GM18507 (cell line): ENCODE measurements at regions not wholly inside any gene's neighbourhood (a gene's known extent, or its start where the extent isn't known, plus 50 kb on each side); places are given as distances from the start of the nearest gene placed in this dataset.
"Not testable (repeated sequence)": the region's sequence is repeated elsewhere in the genome, so short reads cannot be mapped to it uniquely, and the experiment has no call there.

Source experiments
- DNase-seq: peaks from one replicate; pipeline ENCODE4 v3.0.0; 2011; ENCODE audit warnings: low read depth; ENCODE audit not compliant: insufficient read length; ENCODE audit errors: extremely low spot score
- FAIRE-seq: peaks from 2 replicates; lab custom pipeline; 2011; peaks lifted over from hg19 to GRCh38; lab: Jason Lieb, UNC

DNA sequence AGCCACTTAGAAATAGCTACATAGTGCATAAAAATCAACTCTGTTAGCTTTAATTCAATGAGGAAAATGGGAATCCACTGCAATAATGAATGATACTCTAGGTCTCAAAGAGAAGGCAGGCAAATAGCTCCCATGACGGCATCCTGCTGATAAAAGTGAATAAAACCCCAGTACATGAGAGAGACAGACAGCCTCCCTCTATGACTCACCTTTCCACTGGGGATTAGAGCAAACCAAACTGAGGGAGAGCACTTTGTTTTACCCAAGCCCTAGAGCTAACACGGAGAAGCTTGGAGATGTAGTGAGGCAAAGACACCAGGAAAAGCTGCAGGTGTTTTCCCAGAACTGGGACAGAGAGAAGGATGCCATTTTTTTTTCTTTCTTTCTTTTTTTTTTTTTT, 621.9 kb downstream of the LRRIQ3 start:
- FAIRE-seq: no peak

DNA sequence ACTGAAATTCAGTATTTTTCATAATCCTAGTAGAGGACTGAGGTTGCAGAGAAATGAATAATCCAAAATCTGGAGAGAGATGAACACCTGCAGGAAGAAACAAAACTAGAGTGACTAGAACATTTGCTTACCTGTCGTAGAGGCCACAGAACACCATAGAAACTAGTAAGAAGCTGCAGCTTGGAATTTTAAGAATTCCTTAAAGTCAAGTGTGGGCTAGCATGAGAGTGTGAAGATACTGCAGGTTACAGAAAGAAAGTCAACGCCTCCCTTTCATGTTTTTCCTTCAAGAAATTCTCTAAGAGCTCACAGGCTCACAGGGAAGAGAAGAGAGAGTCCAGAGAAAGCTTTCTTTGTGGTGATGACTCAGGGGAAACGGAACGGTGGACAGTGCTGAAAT, 633.7 kb downstream of the LRRIQ3 start:
- no peak for FAIRE-seq
- DNase-seq: no peak

More for the DNA sequence above, 621.9 kb downstream of the LRRIQ3 start:
- DNase-seq: no peak

DNA sequence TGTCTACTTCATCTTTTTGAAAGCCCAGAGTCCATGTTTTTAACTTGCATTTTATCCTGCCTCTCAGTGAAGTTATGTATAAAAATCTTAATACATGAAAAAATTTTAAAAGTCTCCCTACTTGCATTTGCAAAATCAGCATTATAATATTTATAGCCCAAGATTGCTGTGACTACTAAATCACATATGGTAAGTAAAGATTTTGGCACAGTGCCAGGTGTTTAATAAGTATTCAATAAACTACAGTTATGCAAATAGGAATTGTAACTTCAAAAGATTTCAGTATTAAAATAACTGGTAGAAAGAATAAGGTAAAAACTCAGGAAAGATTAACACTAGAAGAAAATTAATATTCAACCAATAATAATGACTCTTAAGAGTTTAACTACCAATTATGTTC, 641.7 kb downstream of the LRRIQ3 start:
- DNase-seq (no peak), FAIRE-seq (no peak)

DNA sequence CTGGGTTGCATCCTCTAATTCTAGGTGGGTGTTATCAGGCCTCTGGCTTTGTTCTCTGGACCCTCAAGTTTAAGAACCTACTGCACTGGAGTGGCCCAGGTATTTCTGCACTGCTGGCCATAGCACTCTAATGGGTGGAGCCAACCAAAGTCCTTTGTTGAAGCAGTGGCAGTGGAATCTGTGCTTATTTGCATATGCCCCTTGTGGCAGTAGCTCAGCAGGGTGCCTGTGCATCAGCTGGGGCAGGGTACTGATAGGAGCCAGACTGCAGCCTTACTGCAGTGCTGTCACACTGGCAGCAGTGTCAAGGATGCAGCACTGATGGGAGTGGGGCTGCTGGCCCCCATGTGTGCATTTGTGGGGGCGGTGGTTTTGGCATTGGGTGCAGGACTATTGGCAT, 660.6 kb downstream of the LRRIQ3 start:
- no peak for FAIRE-seq
- no peak for DNase-seq

DNA sequence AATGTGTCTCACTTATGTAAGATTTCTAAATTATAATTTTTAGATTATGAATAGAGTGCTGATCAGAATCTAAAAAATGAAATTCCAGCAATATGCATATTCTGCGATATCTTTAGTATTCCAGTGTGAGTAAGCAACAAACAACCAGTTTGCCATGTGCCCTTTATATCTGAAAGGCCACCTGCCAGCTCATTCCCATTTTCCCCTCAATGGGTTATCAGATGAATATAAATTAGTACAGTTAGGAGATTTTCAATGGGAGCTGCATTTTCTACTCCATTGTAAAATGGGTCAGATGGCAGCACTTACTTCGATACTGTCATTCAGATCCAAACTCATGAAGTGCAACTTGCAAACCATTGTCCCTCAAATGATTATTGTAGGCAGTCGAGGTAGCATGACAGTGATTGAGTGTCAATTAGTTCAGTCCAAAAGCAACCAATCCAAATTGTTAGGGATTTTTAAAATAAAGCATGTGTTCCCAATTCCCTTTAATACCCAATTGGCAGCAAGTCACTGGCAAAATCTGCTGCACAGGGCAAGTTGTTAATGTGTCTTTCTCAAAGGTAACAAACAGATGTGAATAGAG, 680.3 kb downstream of the LRRIQ3 start:
- DNase-seq (no peak), FAIRE-seq (no peak)

DNA sequence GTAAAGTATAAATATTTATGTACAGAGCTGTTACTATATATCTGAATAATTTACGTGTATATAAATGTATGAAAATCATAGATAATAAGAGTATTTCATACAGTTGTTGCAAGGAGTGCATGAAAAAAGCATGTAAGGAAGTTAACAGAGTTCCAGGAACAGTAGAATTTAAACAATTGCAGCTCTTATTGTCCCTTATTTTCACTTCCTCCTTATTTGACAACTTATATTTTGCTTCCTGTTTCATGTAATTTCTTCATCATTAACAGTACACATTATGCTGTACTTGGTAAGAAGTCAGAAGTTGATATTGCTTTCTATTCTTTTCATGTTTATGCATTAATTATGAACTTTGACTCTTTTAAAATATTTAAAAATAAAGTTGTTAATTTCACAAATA, 681.5 kb downstream of the LRRIQ3 start:
- DNase-seq: no peak
- FAIRE-seq: no peak

DNA sequence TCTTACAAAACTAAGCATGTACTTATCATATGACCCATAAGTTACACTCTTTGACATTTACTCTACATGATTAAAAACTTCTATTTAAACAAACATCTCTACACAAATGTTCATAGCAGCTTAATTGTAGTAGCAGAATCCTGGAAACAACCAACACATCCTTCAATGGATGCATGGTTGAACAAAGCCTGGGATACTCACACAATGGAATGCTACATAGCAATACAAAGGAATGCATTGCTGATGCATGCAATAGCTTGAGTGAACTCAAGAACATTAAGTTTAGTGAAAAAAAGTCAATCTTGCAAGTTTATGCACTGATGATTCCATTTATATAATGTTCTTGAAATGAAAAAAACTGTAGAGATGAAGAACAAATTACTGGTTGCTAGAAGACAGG, 686.9 kb downstream of the LRRIQ3 start:
- DNase-seq: no peak
- FAIRE-seq: no peak

DNA sequence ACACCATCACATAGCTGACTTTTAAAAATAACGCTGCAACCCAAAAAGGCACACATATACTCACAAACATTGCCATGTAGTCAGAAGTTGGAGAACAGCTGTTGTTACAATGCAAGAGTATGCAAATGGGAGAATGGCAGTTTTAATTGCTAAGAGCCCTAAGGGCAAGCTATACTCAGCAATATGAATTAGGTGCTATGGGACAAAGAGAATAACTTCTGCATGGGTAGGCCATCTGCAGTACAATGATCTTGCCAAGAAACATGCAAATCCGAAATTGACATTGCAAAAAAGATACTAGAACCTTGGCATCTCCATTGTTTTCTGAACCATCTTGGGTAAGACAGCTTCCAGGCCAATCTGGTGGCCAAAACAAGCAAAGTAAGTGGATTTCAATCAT, 697.8 kb downstream of the LRRIQ3 start:
- FAIRE-seq: no peak

DNA sequence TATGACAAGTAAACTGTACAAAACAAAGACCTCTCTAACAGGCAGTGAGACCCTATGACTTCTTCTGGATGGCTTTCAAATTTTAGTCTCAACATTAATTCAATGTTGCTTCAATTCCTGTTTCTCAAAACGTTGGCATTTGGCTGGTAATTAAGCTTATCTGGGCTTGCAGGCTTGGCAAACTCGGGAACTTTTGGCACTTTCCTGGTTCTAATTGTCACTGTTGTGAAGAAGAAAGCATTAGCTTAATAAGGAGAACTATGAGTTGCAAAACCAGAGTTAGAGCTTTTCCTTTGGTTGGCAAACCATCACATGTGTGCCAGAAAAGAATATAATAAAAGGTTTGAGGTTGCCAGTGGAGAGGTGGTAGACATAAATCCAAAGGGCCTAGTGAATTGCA, 698.3 kb downstream of the LRRIQ3 start:
- DNase-seq (no peak), FAIRE-seq (no peak)

More for the DNA sequence above, 697.8 kb downstream of the LRRIQ3 start:
- no peak for DNase-seq

DNA sequence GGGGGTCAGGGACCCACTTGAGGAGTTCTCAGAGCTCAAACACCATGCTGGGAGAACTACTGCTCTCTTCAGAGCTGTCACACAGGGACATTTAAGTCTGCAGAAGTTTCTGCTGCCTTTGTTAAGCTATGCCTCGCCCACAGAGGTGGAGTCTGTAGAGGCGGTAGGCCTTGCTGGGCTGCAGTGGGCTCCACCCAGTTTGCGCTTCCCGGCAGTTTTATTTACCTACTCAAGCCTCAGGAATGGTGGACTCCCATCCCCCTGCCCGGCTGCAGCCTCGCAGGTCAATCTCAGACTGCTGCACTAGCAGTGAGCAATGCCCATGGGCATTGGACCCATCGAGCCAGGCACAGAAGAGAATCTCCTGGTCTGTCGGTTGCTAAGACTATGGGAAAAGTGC, 706.4 kb downstream of the LRRIQ3 start:
- FAIRE-seq (no peak), DNase-seq (no peak)

DNA sequence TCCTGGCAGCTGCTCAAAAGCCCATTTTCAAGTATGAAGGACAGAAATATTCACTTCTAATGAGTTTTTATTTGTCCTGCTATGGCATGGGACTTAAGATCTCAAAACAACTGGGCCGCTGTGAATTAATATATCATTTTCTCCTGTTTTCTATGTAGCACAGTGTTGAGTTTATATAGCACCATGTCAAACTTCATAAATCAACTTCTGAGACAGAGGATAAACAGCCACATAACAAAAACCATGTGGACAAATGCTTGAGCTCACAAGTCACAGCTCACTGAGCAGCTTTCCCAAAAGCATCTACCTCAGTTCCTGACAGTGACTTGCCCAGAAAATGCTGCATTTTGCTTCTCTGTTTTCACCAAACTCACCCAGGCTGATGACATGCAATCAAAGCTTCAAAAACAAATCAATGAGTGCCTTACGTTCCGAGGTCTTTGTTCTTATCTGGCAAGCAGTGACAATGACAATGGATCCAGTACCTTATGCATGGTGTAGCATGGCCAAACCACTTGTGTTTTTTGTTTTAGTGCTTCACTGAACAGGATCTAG, 722.6 kb downstream of the LRRIQ3 start:
- FAIRE-seq: no peak
- no peak for DNase-seq

DNA sequence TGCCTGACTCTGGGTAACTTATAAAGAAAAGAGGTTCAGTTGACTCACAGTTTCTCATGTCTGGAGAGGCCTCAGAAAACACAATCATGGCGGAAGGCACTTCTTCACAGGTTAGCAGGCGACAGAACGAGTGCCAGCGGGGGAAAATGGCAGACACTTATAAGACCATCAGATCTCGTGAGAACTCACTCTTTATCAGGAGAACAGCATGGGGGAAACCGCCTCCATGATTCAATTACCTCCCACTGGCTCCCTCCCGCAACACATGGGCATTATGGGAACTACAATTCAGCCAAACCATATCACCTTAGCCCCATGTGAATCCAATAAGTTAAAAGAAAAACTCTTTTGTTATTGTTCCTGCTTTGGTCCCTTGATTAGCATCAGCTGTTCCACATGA, 725.2 kb downstream of the LRRIQ3 start:
- no peak for FAIRE-seq
- no peak for DNase-seq

DNA sequence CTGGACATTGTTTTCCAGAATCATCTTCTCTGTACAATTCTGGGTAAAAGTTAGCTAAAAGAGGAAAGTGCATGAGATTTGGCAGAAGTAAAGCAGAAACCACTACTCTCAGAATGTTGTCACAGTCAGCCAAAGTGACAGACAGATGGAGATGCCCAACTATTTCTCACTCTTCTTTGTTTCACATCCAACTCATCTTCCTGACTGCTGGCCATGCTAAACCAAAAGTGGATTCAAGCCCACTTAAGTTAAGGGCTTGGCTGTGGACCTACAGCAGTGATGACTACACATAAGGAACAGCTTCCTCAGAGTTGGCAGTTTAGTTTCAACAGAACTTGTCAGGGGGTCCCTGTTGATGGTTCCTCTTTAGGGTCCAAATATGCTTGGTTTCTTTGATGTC, 730.2 kb downstream of the LRRIQ3 start:
- DNase-seq (no peak), FAIRE-seq (no peak)

DNA sequence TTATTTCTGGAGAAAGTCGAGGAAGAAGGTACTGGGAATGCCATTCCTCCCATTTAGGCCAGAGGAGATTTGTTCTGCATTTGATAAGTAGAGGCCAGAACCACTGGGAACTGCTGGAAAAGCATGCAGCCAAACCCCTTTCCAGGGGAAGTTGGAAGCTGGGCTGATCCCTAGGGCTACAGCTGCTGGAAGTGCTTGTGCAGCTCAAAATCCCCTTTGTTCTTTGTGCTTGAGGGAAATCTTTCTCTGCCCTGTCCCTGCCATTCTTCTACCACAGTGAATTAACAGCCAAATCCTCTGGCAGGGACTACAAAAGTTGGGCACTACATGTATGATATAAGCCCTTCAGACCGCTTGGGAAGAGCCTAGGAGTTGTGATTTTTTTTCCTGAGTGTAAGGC, 734.1 kb downstream of the LRRIQ3 start:
- DNase-seq (no peak), FAIRE-seq (no peak)

DNA sequence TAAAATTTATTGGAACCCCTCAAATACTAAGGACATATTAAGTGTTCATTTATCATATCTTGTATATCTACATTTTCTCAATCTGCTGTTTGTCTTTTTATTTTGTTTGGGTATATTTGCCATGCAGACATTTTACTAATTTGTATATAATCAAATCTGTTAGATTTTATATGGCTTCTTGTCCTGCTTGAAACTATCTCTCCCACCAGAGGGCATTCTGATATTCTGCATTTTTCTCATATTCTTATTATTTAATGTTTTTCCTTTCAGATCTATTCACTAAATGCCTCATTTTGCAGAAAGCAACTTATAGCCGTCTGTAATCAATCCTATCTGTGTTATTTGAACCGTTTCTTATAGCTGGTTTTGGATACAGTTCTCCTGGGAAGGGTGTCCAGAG, 745.5 kb downstream of the LRRIQ3 start:
- FAIRE-seq (no peak), DNase-seq (no peak)

DNA sequence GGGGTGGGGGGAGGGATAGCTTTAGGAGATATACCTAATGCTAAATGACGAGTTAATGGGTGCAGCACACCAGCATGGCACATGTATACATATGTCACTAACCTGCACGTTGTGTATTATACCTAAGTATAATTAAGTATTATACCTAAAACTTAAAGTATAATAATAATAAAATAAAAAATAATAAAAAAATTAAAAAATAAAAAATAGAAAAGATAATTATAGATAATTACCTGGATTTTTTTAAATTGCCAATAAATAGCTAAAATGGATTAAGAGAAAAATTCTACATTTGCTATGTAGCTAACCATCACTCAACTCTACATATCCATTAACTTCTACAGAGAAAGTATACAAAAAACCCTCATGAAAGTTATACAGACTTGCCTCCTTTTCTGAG, 747.3 kb downstream of the LRRIQ3 start:
- not testable (repeated sequence) for FAIRE-seq, DNase-seq

DNA sequence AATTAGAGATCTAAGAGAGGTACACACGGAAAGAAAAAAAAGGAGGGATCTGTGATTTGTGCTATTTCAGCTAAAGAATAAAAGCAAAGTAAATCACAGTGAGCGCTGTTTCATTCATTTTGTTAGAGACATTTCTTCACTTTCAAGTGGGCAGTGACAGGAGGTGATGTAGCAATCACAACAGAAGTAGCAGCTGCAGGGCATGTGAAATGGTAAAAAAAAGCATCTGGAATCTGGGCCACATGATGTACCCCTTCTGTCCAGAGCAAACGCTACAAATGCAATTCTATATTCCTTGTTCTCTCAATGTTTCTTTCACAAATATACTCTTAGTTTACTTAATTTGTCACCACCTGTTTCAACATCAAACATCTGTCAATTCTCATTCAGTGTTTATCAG, 786.5 kb downstream of the LRRIQ3 start:
- DNase-seq (no peak), FAIRE-seq (no peak)

DNA sequence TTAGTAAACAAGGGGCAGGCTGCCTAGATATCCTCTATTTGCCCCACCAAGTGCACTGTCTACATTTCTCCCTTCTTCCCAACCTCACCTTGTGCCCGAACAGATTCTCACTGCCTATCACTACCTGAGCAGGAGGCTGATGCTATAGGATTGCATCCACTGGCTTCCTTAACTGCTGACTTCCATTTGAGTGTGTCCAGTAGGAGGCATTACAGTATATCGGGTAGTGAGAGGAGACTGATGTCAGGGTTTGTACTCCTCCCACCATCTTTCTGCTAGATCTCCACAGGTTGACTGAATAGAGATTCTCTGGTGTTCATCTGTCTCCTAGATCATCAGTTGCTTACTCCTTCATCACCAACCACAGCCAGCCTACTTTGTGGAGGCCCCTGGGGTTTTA, 796.3 kb downstream of the LRRIQ3 start:
- DNase-seq (no peak), FAIRE-seq (no peak)

DNA sequence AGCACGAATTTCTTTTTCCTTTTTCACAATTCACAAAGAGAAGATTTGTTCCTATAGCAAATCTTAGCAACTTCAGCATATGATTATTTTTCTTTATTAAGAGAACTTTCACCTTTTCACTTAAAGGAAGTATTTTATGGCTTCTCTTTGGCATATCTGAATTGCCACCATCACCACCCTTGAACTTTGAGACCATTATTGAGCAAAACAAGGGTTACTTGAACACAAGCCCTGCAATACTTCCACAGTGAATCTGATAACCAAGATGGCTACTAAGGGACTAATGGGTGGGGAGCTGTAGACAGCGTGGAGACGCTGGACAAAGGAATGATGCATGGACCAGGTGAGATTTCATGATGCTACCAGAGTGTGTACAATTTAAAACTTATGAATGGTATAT, 815.0 kb downstream of the LRRIQ3 start:
- DNase-seq (no peak), FAIRE-seq (no peak)

DNA sequence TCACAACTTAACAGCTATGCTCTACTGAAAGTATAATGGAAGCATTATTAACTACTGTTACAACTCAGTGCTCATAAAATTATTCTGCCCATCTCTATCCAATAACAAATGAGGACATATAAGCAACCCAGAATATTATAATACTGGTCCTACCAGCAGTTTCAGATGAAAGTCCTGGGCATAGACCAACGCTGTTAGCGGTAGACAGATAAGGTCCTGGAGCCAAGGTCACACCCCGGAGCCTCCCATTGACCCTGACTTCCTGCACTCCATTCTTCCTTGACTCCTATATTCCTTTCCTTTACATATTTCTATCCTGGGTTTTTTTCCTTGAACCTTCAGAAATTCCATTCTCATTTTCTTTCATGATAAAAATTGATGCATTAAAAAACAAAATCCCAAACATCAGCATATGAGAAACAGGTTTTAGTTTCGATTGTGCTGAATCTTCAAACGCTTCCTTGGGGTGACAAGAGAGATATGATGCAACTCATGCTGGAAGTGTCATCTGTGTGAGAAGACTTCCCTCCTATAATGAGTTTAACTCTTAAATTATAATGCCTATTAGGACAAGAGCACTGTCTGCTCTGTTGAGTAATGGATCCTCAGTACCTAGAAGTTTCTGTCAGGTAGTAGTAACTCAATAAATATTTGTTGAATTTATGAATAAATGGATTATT, 831.1 kb downstream of the LRRIQ3 start:
- FAIRE-seq: no peak
- DNase-seq: no peak

DNA sequence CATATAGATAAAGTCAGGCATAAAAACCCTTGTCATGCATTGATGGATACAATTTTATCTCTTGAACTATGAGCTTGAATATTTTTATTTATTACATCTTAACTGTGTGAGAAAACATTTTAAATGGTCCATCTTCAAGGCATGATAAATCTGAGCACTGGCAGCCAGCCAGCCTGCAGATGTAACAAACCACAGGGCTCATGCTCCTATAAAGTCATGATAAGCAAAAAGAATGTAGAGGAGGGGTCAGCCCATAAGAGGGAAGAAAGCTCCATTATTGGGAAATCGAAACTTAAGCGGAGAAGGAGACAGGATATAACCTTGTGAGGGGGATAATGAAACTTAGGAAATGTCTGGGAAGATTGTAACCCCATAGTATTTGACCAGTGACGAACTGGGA, 839.0 kb downstream of the LRRIQ3 start:
- FAIRE-seq (no peak), DNase-seq (no peak)
